ENCODE measurements at regions not wholly inside any gene's neighbourhood (a gene's known extent, or its start where the extent isn't known, plus 50 kb on each side); places are given as distances from the start of the nearest gene placed in this dataset.

DNA sequence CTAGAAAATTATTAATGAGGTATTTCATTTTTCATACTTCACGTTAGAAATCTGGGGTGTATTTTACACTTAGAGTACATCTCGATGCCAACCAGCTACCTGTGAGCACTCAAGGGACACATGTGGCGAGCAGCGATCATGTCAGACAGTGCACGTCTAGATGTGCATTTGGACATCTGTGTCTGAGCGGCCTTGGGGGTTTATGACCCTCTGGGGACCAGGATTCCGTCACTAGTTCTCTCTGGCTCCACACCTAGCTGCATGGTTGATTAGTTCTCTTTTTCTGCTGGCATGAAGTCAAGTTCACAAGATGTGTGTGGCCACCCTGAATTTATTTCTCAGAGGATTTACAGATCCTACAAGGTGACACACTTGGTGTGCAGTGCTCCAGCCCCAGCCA, 192.2 kb downstream of the TSN start:
- ChIA-PET CTCF (no interaction called here), POLR2A (no interaction called here)

DNA sequence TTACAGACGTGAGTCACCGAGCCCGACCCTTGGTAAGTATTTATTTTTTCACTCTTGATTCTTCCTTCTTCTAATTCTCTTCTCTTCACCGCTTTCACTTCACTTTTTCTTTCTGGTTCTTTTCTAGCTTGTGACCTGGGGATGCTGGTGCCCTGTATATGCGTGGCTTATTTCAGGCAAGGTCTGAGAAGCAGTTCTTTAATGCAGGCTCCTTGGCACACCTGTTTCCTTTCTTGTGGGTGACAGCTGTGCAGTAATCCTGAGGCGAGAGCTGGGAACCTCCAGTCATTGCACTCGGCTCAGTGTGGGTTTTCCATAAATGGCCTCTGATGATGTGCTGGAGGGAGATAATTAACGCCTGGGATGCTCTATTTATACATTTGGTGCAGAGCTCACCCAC, 193.8 kb downstream of the TSN start:
- no peak for TF ChIP-seq CTCF (IDR thresholded peaks at IDR 0.05; ENCODE audit: control extremely low read depth, extremely low read depth, low read depth, missing control alignments)

More for the DNA sequence above, 192.2 kb downstream of the TSN start:
- no peak for DNase-seq (ENCODE audit: extremely low spot score)
- TF ChIP-seq CTCF (IDR thresholded peaks at IDR 0.05; ENCODE audit: control extremely low read depth, extremely low read depth, low read depth, missing control alignments) = no peak

DNA sequence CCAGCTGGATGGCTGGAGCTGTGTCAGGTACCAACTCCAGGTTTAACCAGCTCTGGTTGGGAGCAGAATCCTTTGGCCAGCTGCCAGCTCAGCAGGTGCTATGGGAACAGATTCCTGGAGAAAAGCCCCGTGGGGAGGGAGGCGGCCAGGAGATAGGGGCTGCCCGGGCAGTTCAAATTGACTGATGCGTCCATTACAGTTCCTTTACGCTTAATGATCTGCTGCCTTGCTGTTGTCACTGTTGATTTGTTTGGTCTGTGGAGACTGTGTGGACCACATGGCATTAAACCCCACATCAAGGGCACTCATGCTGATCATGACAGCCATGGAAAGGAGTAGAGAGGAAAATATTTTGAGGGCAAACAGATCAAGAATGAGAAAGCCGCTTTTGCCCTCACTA, 200.0 kb downstream of the TSN start:
- ChIA-PET CTCF (no interaction called here), POLR2A (no interaction called here)
- no peak for TF ChIP-seq CTCF (IDR thresholded peaks at IDR 0.05; ENCODE audit: control extremely low read depth, extremely low read depth, low read depth, missing control alignments)
- no peak for DNase-seq (ENCODE audit: extremely low spot score)

More for the DNA sequence above, 193.8 kb downstream of the TSN start:
- CTCF ChIA-PET = interaction anchor here (1.4 kb wide), 1 partner anchor 9 kb away, joined by 3 read pairs; no protein-coding TSS in a partner anchor
- no peak for DNase-seq (ENCODE audit: extremely low spot score)
- POLR2A ChIA-PET = no interaction called here

DNA sequence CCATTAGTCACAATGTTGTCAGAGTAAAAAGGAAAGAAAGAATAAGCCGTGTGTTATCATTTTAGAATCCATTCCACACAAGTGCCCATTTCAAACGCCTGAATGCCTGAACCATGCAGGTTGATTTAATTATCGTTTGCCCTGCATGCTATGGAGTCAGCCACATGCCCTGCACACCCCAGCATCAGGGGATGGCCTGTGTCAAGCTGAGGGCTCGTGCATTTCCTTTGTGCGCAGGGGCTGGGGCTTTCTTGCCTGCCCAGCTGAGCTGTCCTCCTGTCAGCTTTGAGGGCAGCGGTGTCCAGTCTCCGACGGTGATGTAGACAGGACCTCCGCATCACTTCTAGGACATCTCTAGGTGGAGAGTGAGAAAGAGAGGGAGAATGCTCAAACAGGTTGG, 200.4 kb downstream of the TSN start:
- TF ChIP-seq CTCF (IDR thresholded peaks at IDR 0.05; ENCODE audit: control extremely low read depth, extremely low read depth, low read depth, missing control alignments) = no peak
- no peak for DNase-seq (ENCODE audit: extremely low spot score)
- POLR2A ChIA-PET = no interaction called here
- CTCF ChIA-PET = interaction anchor here (1.3 kb wide), 1 partner anchor 19 kb away, joined by 4 read pairs; no protein-coding TSS in a partner anchor

- ChIA-PET POLR2A (no interaction called here), CTCF (interaction anchor here (1.0 to 2.4 kb wide), 2 partner anchors 15 to 18 kb away, joined by 3 to 9 read pairs; no protein-coding TSS in a partner anchor)
- no peak for TF ChIP-seq CTCF (IDR thresholded peaks at IDR 0.05; ENCODE audit: control extremely low read depth, extremely low read depth, low read depth, missing control alignments)
- DNase-seq (ENCODE audit: extremely low spot score) = peak; percentile 34
Measured at GRCh38 chr2:121960251-121960650, 204.8 kb downstream of the TSN start.

GRCh38 chr2:121961761-121962160, 206.3 kb downstream of the TSN start:
- POLR2A ChIA-PET = no interaction called here
- CTCF ChIA-PET = interaction anchor here (2.4 kb wide), 1 partner anchor 14 kb away, joined by 9 read pairs; no protein-coding TSS in a partner anchor
- no peak for TF ChIP-seq CTCF (IDR thresholded peaks at IDR 0.05; ENCODE audit: control extremely low read depth, extremely low read depth, low read depth, missing control alignments)
- no peak for DNase-seq (ENCODE audit: extremely low spot score)

- POLR2A ChIA-PET = no interaction called here
- TF ChIP-seq CTCF (IDR thresholded peaks at IDR 0.05; ENCODE audit: control extremely low read depth, extremely low read depth, low read depth, missing control alignments) = no peak
- no peak for DNase-seq (ENCODE audit: extremely low spot score)
- CTCF ChIA-PET = interaction anchor here (1.2 kb wide), 1 partner anchor 155 kb away, joined by 3 read pairs; no protein-coding TSS in a partner anchor
Measured at GRCh38 chr2:121965661-121966060, 210.2 kb downstream of the TSN start.

Data from GM10248 (cell line).